Inflammatory macrophage treated with lipopolysaccharide for 4 hours (primary cell): ENCODE measurements at regions not wholly inside any gene's neighbourhood (a gene's known extent, or its start where the extent isn't known, plus 50 kb on each side); places are given as distances from the start of the nearest gene placed in this dataset.

Experiments
- DNase-seq: peaks from one replicate; pipeline ENCODE4 v3.0.0-alpha.2; 2020

- no peak for DNase-seq
These were observed 712.0 kb upstream of the SGCG start for GRCh38 chr13:22468824-22469223.

- DNase-seq: no peak
These were observed 711.3 kb upstream of the SGCG start for GRCh38 chr13:22469452-22469851.

- DNase-seq: no peak
These were observed 710.7 kb upstream of the SGCG start for GRCh38 chr13:22470075-22470474.

- no peak for DNase-seq
These were observed 698.2 kb upstream of the SGCG start for GRCh38 chr13:22482496-22483000.

DNA sequence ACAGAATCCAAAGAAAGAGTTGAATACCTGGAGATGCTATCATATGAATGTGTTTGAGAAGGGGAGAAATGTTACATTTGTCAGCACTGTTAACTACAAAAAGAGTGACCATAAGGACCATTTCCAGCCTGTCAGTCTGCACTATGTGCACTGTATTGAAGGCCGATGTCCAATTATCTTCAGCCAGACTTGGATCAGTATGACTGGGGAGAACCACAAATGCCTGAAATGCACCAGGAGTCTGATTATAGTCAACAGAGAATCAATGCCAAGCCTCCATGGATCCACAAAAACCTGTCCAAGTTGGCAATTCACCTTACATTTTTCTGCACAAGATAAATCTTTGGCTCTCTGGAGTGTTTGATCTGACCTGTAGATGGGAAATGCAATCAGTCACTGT is 697.5 kb upstream of the SGCG start:
- DNase-seq: no peak

- DNase-seq: no peak
These were observed 694.3 kb upstream of the SGCG start for GRCh38 chr13:22486490-22486889.

GRCh38 chr13:22487932-22488331 is 692.8 kb upstream of the SGCG start:
- no peak for DNase-seq

- DNase-seq: no peak
These were observed 691.0 kb upstream of the SGCG start for GRCh38 chr13:22489771-22490170.

DNA sequence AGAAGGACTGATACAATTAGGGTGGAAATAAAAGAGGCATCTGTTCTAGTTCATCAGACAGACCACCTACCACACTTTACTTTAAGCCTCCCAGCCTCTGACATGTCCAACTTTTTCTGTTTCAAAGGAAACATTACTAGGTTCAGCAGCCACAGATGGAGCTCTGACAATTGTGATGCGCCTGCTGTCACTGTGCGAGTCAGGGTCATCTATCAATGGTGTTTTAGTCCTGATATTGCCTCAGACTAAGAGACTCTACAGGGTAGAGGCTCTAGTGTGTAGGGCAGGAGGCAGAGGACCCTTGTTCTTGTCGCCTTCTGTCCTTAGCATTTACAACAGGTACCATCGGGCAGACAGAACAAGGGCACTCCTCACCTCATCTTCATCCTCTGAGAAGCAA is 685.0 kb upstream of the SGCG start:
- DNase-seq: no peak

DNA sequence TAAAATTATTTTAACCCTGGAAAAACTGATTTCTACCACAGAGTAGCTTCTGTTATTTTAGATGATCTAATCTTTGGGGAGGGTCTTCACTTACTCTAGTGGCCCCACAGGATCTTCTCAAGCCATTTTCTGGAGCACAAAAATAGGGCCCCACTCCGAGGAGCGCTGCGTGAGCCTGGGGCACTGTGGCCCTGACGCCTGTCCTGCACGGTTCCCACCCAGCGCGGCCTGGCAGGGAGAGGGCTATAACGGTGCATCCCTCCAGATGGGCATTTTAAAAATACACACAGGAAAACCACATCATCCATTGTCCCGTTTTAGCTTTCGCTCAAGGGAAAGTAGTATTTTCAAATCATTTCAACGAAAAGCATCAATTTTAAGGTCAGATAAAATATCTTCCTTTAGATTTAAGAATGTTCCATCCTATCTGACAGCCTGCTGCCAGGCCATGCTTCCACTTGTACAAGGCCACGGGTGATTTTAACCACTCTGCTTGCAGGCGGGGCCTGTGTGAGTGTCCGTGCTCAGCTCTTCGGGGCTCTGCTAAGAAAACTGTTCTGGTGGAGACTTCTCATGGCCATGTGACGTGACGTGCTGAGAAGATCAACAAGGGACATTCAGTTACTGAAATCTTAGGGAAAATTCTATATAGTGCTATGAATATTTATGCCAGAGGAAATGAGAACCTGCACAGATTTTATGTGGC is 683.8 kb upstream of the SGCG start:
- no peak for DNase-seq

- no peak for DNase-seq
These were observed 682.6 kb upstream of the SGCG start for GRCh38 chr13:22497991-22498780.

DNA sequence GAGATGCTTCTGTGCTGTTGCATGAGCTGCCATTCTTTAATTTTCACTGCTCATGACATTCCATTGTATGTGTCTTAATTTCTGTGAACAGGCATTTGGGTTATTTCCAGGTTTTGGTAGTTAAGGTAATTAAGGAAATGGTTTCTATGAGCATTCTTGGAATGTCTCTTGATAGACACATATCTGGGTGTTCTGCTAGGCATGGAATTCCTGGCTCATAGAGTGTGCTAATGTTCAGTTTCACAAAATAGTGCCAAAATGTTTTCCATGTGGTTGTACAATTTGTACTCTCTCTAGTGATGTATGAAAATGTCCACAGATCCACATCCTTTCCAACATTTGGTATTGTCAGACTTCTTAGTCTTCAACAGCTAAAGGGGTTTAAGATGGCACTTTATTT is 680.9 kb upstream of the SGCG start:
- DNase-seq: no peak

- no peak for DNase-seq
These were observed 675.3 kb upstream of the SGCG start for GRCh38 chr13:22505489-22505888.

DNA sequence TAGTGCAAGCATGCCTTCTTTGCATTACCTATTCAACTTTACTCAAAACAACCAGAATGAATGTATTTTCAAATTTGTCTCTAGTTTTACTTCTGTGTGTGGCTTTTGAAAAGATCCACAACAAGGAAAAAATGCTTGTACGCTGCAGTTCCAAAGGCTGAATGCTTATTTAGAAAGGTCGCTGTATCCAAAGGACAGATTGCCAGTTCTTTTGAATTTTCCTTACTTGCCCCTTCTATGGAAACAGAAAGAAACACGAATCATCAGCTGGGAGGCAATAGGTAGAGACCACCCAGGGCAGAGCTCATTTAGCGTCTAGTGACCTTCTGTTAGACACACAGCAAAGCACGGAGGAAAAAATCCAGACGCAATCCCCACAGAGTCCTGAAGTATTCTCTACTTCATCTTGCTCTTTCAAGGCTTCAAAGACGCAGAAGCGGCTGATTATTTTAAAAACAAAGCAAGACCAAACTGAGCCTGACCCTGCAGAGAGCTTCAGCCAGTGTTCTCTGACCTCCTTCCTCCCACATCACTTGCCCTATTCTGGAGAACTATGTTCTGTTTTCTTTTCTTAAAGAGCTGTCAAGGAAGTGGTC is 674.6 kb upstream of the SGCG start:
- no peak for DNase-seq

DNA sequence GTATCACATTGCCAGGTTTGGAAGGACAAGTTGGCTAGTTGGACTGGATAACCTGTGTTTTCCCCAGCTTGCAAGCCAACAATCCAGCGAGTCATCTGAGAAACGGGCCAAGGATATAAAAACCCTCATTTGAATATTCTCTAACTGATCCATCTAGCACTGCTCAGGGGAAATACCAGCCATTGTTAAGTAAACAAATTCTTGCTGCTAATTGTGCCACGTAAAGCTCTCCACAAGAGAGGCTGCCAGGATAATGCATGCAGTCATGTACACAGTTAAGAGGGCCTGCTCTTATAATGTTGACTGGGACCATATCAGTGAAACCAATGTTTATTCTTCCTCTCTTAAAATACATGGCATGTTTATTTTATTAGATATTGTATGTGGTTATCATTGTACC is 663.2 kb upstream of the SGCG start:
- DNase-seq: no peak

- DNase-seq: no peak
These were observed 643.9 kb upstream of the SGCG start for GRCh38 chr13:22536851-22537250.

GRCh38 chr13:22538400-22538799 is 642.4 kb upstream of the SGCG start:
- DNase-seq: no peak

DNA sequence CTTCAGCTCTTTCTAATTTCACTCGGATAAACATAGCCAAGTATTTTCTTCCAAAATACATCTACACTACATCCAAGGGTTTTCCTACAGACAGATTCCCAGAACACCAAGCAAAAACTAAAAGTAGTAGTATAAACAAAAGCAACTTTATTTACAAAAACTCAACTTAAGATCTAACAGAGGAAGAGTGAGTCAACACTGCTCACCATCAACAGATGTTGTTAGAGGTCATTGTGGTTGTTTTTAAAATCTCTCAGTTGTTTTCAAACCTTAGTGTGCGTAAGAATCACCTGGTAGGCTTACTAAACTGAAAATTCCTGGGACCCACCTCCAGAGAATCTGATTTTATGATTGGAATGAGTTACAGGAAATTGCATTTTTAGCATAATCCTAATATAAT is 631.7 kb upstream of the SGCG start:
- no peak for DNase-seq

GRCh38 chr13:22561581-22561980 is 619.2 kb upstream of the SGCG start:
- DNase-seq: no peak

GRCh38 chr13:22562116-22562515 is 618.7 kb upstream of the SGCG start:
- no peak for DNase-seq

DNA sequence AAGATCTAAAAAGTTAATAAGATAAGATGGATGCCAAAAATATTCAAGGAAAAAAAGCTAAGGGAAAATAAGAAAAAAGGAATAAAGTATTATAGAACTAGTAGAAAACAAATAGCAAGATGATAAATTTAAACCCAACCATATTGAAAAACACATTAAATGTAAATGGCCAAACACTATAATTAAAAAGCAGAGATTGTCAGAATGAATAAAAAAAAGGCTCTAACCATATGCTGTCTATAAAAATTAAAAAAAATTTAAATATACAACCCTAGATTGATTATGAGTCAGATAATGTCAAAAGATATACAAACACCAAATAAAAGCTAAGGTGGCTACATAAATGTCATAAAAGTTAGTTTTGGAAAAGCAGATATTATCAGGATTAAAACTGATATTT is 617.5 kb upstream of the SGCG start:
- DNase-seq: no peak

DNA sequence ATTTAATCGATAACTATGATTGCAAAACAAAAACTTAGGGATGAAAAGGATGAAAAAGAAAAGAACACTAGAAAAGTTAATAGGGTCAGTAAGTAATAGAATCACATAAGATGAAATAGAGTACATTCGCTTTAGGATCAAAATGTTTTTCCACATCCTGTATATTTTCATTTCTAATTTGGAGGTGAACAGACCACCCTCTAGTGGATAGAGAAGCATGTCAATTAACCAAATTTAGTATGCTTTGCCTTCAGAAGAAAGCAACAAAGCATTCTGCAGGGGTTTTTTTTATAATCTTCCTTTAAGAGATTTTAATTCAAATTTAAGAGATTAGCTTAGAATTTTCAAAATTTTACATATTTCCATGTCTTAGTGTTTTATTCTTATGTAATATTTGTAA is 611.0 kb upstream of the SGCG start:
- DNase-seq: no peak

GRCh38 chr13:22589880-22590279 is 590.9 kb upstream of the SGCG start:
- DNase-seq: no peak

GRCh38 chr13:22592515-22592914 is 588.3 kb upstream of the SGCG start:
- no peak for DNase-seq
